HS-5 (cell line): ENCODE measurements at regions not wholly inside any gene's neighbourhood (a gene's known extent, or its start where the extent isn't known, plus 50 kb on each side); places are given as distances from the start of the nearest gene placed in this dataset.
"Not testable (repeated sequence)": the region's sequence is repeated elsewhere in the genome, so short reads cannot be mapped to it uniquely, and the experiment has no call there.

Source experiments
- DNase-seq: peaks from one replicate; pipeline ENCODE4 v3.0.0-alpha.2; 2012; ENCODE audit warnings: low read depth

- no peak for DNase-seq
Observed at GRCh38 chr6:81966968-81967367, 214.5 kb upstream of the TENT5A start.

DNA sequence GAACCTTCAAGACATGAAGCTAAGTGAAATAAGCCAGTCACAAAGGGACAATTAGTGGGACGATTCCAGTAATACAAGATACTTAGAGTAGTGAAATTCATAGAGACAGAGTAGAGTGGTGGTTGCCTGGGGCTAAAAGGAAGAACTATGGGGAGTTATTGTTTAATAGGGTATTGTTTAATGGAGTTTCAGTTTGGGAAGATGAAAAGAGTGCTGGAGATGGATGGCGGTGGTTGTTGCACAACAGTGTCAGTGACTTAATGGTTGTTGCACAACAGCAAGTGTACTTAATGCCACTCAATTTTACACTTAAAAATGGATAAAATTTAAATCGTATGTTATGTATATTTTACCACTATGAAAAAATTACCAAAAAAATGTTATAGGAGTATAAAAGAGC is 209.7 kb upstream of the TENT5A start:
- DNase-seq, result no peak

DNA sequence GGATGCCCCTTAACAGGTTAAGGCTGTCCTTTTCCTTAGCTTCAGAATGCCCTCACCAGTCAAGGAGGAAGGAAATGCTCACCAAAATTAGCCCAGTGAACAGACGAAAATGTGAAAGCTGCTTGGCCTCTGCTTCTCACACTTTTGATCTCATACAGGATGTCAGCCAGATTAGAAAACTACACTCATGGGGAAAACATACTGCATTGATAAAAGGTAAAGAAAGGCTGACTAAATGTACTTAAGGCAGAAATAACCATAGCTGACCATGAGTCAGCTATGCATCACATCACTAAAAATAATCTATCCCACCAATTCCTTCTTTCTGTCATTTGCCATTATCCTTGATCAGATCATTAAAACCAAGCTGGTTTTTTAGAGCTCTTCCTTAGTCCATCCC is 198.4 kb upstream of the TENT5A start:
- peak; percentile 77 for DNase-seq

DNA sequence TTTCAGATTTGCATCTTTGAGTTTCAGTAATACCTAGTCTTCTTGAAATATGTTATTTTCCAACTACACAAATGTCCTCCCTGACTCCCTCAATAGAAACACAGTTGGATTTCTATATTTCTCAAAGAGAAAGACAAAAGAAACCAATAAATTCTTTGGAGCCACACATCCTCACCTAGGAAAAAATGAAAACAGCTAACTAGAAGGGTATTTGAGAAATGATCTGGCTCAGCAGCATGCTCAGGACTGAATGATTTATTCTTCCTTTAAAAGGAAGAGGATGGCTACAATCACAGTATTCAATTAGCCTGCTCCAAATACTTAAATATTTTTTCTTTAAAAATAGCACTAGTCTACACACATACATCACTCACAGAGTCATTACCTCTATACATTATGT is 196.4 kb upstream of the TENT5A start:
- DNase-seq, result no peak

- not testable (repeated sequence) for DNase-seq
Observed at GRCh38 chr6:81948196-81948595, 195.7 kb upstream of the TENT5A start.

GRCh38 chr6:81944661-81945060 is 192.2 kb upstream of the TENT5A start:
- DNase-seq, result no peak

GRCh38 chr6:81942842-81943241 is 190.4 kb upstream of the TENT5A start:
- not testable (repeated sequence) for DNase-seq

- no peak for DNase-seq
Observed at GRCh38 chr6:81942067-81942370, 189.5 kb upstream of the TENT5A start.

DNA sequence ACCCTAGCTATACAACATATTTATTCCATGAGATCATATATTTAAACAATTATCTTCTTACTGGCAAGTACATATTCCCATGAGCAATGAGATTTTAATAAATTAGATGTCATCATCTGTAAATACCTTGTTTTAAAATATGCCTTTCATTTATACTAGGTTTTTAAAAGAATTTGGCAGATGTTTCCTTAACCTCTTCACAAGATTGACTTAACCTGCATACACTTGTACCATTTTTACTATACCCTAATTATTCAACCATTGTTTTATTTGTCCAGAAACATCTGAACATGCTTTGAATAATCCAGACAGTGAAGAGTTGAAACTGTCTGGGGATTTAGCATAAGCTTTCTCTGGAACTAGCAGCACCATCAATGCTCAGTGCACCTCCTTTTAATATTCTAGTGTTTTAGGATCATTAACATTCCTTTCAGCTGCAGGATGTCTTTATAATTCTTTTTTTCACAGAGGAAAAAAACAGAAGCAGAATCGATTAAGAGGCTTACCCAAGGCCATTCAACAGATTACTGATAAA is 188.0 kb upstream of the TENT5A start:
- no peak for DNase-seq

DNA sequence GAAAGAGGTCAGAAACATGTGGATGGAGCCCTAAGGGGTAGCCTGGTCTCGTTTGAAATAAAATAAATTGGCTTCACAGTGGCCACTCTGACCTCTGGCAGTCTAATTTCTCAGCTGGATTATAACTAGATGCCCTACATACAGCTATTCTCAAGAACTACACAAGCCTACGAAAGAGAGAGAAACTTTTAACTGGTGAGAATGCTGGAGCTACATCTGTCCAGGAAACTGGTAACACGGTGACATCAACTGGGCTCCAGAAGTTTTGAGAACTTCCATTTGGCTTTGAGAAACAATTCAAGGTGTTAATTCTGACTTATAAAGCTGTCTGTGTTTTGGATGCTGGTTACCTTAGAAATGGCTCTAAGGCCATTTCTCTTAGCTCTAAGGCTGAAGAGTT is 187.3 kb upstream of the TENT5A start:
- no peak for DNase-seq

DNA sequence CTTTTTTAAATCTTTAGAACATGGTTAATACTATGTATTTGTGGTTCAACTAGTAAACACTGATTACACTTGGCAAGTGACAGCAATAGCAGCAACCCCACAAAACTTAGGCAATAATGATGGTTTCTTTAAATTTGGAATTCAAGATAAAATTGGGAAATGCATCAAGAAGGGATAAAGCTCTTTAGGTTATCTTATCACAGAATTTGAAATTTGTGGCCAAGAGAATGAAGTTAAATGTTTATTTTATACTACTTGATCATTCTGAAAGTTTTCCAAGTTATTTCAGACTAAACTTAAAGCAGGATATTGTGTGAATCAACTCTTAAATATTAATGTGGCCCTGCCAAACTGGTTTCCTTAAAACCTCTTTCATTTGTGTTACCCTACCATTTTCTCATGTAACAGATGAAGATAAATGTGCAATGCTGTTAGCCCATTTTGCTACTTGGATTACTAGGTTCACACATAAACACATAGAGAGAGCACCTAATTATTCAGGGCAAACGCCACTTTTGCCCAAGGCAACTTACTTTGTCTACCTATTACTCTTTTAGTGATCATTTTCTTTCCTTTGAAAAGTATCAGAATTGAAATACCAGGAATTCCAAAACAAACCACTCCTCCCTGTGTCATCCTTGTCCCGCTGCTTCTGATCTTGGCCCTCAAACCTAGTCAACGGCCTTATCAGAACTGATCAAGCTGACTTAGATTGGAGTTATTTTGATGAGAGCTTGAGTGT is 186.7 kb upstream of the TENT5A start:
- peak; percentile 57 for DNase-seq

- DNase-seq, result peak; percentile 98
Observed at GRCh38 chr6:81938014-81938856, 185.8 kb upstream of the TENT5A start.

DNA sequence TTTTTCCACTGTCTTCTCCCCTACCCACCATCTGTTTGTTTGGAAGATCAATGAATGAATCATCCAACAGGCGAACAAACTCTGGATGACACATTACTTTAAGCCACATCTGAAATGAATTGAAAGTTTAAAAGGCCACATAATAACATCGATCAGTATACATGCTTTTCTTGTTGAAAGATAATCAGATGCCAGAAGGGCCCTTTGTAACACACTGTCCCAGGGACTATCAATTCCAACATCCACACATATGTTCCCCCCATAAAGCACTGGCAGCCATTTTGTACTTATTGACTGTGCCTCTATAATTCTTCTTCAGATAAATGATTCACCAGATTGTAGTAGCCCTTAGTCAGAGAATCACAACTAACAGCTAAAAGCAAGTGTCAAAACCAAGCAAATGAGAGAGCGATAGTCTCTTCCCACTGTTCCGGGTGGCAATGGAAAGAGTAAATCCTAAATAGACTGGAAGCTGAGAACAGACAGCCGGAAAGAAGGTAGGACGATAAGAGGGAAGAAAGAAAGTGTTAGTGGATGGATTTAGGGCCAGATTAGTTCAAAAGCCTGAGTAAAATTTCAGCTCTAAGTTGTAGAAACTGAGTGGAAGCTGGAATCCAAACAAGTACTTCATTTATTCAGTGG is 184.9 kb upstream of the TENT5A start:
- peak; percentile 79 for DNase-seq

DNA sequence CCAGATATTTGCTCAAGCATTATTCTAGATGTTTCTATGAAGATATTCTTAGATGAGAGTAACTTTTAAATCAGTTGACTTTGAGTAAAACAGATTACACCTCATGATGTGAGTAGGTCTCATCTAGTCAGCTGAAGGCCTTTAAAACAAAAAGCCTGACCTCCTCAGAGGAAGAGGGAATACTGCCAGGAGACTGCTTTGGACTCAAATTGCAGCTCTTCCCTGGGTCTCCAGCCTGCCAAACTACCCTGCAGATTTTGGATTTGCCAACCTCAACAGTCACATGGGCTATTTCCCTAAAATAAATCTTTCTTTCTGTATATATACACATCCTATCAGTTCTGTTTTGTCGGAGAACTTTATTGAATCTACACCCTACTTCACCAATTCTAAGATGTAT is 182.5 kb upstream of the TENT5A start:
- no peak for DNase-seq

GRCh38 chr6:81933608-81934051 is 181.1 kb upstream of the TENT5A start:
- no peak for DNase-seq

GRCh38 chr6:81933089-81933488 is 180.6 kb upstream of the TENT5A start:
- DNase-seq, result no peak

- not testable (repeated sequence) for DNase-seq
Observed at GRCh38 chr6:81932448-81932847, 180.0 kb upstream of the TENT5A start.

- no peak for DNase-seq
Observed at GRCh38 chr6:81929828-81930227, 177.3 kb upstream of the TENT5A start.

DNA sequence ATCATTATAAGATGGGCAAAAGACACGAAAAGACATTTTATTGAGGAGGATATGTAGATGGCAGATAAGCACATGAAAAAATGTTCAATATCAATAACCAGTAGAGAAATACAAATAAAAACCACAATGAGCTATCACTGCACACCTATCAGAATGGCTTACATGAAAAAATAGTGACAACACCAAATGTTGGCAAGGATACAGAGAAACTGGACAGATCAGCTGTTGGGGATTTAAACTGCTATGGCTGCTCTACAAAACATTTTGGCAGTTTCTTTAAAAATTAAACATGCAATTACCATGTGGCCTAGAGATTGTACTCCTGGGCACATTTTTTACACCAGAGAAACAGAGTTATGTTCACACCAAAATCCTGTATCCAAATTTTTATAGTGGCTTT is 172.7 kb upstream of the TENT5A start:
- DNase-seq, result no peak

GRCh38 chr6:81909981-81910900 is 157.8 kb upstream of the TENT5A start:
- no peak for DNase-seq

DNA sequence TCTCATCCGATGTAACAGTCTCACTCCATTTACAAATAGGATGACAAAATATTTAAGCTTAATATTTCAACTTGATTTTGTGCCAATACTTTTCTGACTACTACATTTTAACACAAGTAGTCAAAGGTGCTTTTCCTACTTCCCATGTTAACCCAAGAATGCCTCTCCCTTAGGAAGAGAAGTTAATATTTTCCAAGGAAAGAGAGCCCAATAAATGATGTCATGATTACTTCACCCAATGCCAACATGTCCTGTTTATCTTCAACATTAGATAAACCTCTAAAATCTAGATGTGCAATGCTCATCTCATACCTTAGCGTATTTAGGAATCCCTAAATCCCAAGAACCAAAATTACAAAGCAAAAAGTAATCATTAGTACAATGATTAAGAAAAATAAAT is 156.7 kb upstream of the TENT5A start:
- DNase-seq, result no peak
